OCI-LY1 (cell line): ENCODE measurements at regions not wholly inside any gene's neighbourhood (a gene's known extent, or its start where the extent isn't known, plus 50 kb on each side); places are given as distances from the start of the nearest gene placed in this dataset.

ENCODE experiments used
- CTCF ChIP-seq: fragments of 200-600 bp; sonication (generic), shearing (Covaris generic); IDR thresholded peaks from 2 replicates; pipeline ENCODE4 v1.5.1; 2017; ENCODE audit warnings: mild to moderate bottlenecking, antibody characterized with exemption, low read length, moderate library complexity, mixed read lengths
- EZH2 ChIP-seq: fragments of 200-600 bp; sonication (generic), shearing (Covaris generic); IDR thresholded peaks from 2 replicates; pipeline ENCODE4 v1.8.0; 2017; ENCODE audit warnings: borderline replicate concordance, mixed run types, mild to moderate bottlenecking, antibody characterized with exemption, low read length, moderate library complexity, mixed read lengths

- TF ChIP-seq CTCF, result no peak
- TF ChIP-seq EZH2, result no peak
These were observed 183.5 kb upstream of the LYSMD4 start for GRCh38 chr15:99916668-99917223.
